Testis (tissue), 2 donors: ENCODE measurements at regions not wholly inside any gene's neighbourhood (a gene's known extent, or its start where the extent isn't known, plus 50 kb on each side); places are given as distances from the start of the nearest gene placed in this dataset.

Experiments used
- CTCF ChIP-seq, 3 experiments: fragments of 450-650 bp in 2 of 3; fragments of 200-600 bp in 1 of 3; sonication (generic) in 1 of 3; IDR thresholded peaks; one replicate each; pipeline ENCODE4 v1.5.1; 2016 to 2019; ENCODE audit warnings: antibody characterized with exemption in 3 of 3, mild to moderate bottlenecking in 2 of 3, moderate library complexity in 1 of 3
- POLR2A ChIP-seq: fragments of 450-650 bp; IDR thresholded peaks from one replicate; pipeline ENCODE4 v1.6.1; 2017; ENCODE audit warnings: antibody characterized with exemption, mild to moderate bottlenecking, moderate library complexity

- TF ChIP-seq CTCF (IDR thresholded peaks at IDR 0.05) (no peak), POLR2A (no peak)
Observed at GRCh38 chr6:138557147-138557546, 57.9 kb upstream of the NHSL1 start.
